Left ventricle myocardium inferior (tissue), 1 donor: ENCODE measurements at regions not wholly inside any gene's neighbourhood (a gene's known extent, or its start where the extent isn't known, plus 50 kb on each side); places are given as distances from the start of the nearest gene placed in this dataset.

Experiments used
- DNase-seq: peaks from one replicate; pipeline ENCODE4 v3.0.0-alpha.2; 2020
- H3K27ac ChIP-seq: fragments of 200-600 bp; replicated peaks from 2 replicates; pipeline ENCODE4 v1.8.0; 2021
- H3K27me3 ChIP-seq: fragments of 200-600 bp; 2 replicates; pipeline ENCODE4 v1.8.0; 2021; ENCODE audit warnings: low read depth
- H3K36me3 ChIP-seq: fragments of 200-600 bp; 2 replicates; pipeline ENCODE4 v1.8.0; 2021
- H3K4me1 ChIP-seq: fragments of 200-600 bp; 2 replicates; pipeline ENCODE4 v1.8.0; 2021
- H3K4me3 ChIP-seq: fragments of 200-600 bp; 2 replicates; pipeline ENCODE4 v1.8.0; 2021; ENCODE audit warnings: mild to moderate bottlenecking, moderate library complexity
- H3K9me3 ChIP-seq: fragments of 200-600 bp; replicated peaks from 2 replicates; pipeline ENCODE4 v1.8.0; 2021
- intact Hi-C: fragments of 100-400 bp; cut with micrococcal nuclease; formaldehyde crosslinking; loops from one replicate; pipeline ENCODE4 v1.11.0; 2022
- TF ChIP-seq, protein P1 (sequence below): fragments of 200-600 bp; IDR thresholded peaks from 2 replicates; pipeline ENCODE4 v1.8.0; 2021; ENCODE audit warnings: antibody characterized with exemption, mild to moderate bottlenecking, borderline replicate concordance
- donor health status: DM: no; HTN: yes; CAD: no; lungs with severe emphysema.

DNA sequence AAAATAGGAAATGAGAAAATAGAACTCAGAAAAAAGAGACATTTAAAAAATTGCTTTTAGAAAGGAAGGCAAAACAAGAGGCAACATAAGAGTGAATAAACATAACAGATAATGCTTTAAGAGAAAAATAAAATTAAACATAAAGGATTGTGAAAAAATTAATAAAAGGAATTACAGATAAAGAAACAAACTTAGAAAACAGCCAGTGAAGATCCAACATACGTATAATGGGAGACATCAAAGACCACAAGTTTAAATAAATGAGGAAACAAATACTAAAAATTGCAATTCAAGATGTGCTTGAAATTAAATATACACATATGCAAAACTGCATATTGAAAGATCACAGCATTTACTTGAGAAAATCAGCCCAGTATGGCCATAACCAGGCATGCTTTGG lies 448.9 kb downstream of the NBAS start:
- H3K9me3 ChIP-seq = peaks cover 62% of the 10 kb centered on the region
- H3K36me3 ChIP-seq = no peaks in the 10 kb centered on the region
- H3K4me3 ChIP-seq = no peak overlapping the region
- no peak overlapping the region for H3K27ac ChIP-seq
- no peak for DNase-seq
- H3K27me3 ChIP-seq = no peaks in the 10 kb centered on the region
- peaks cover 3% of the 10 kb centered on the region for H3K4me1 ChIP-seq
- TF ChIP-seq, protein P1, sequence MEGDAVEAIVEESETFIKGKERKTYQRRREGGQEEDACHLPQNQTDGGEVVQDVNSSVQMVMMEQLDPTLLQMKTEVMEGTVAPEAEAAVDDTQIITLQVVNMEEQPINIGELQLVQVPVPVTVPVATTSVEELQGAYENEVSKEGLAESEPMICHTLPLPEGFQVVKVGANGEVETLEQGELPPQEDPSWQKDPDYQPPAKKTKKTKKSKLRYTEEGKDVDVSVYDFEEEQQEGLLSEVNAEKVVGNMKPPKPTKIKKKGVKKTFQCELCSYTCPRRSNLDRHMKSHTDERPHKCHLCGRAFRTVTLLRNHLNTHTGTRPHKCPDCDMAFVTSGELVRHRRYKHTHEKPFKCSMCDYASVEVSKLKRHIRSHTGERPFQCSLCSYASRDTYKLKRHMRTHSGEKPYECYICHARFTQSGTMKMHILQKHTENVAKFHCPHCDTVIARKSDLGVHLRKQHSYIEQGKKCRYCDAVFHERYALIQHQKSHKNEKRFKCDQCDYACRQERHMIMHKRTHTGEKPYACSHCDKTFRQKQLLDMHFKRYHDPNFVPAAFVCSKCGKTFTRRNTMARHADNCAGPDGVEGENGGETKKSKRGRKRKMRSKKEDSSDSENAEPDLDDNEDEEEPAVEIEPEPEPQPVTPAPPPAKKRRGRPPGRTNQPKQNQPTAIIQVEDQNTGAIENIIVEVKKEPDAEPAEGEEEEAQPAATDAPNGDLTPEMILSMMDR = no peak
- intact Hi-C loops = no loop called here

DNA sequence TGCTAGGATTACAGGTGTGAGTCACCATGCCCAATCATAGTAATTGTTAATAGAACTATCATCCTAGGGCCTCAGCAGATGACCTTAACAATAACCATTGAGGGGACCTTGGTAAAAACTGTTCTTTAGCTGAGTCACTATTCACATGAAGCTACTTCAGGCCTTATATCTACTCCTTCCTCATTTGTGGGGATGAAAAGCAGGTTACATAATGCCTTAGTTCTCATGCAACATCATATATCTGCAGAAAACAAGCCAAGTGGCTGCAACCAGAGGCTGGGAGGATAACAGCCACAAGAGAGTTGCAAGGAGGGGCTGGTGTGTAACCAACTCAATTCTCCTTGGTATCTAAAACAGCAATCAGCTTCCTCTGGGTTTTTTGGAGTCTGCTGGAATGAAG lies 445.4 kb downstream of the NBAS start:
- no peak overlapping the region for H3K4me3 ChIP-seq
- DNase-seq = no peak
- no peaks in the 10 kb centered on the region for H3K4me1 ChIP-seq
- no peaks in the 10 kb centered on the region for H3K27me3 ChIP-seq
- TF ChIP-seq, protein P1 = no peak
- intact Hi-C loops = no loop called here
- peaks cover 47% of the 10 kb centered on the region for H3K9me3 ChIP-seq
- H3K36me3 ChIP-seq = no peaks in the 10 kb centered on the region
- no peak overlapping the region for H3K27ac ChIP-seq

DNA sequence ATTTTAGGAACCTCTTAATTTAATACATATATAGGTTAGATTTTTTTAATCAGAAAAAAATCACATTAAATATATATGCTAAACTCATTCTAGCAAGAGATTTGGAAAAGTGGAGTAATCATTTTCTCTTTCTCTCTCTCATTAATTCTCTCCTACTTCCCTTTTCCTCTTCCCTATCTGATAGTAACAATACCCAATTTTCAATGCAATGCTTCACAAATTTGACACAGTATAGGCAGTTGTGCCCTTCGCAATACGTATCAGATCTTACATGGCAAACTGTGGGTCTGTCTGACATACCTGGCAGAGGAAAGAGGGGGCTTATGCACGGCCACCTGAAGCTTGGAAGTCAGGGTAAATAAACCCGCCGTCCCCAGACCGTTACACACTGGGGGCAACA lies 444.3 kb downstream of the NBAS start:
- Histone ChIP-seq H3K27me3 (no peaks in the 10 kb centered on the region), H3K27ac (no peak overlapping the region), H3K36me3 (no peaks in the 10 kb centered on the region), H3K9me3 (peaks cover 37% of the 10 kb centered on the region), H3K4me3 (no peak overlapping the region), H3K4me1 (no peaks in the 10 kb centered on the region)
- intact Hi-C loops = no loop called here
- no peak for DNase-seq
- TF ChIP-seq, protein P1 = no peak
